DND-41 (cell line): ENCODE measurements at regions not wholly inside any gene's neighbourhood (a gene's known extent, or its start where the extent isn't known, plus 50 kb on each side); places are given as distances from the start of the nearest gene placed in this dataset.

ENCODE experiments used
- ATAC-seq: fragments of 200-7000 bp; cut with Tn5 transposase; 3 replicates; pipeline ENCODE4 v1.9.1; 2021; ENCODE audit warnings: low read depth; ENCODE audit not compliant: insufficient read depth
- DNase-seq: peaks from one replicate; pipeline ENCODE4 v3.0.0-alpha.2; 2020
- H2AFZ ChIP-seq: 2 replicates; pipeline ENCODE4 v1.6.0; 2012; ENCODE audit warnings: low read depth, low read length
- H3K27ac ChIP-seq: 2 replicates; pipeline ENCODE4 v1.5.1; 2012; ENCODE audit warnings: low read length, inconsistent platforms
- H3K27me3 ChIP-seq: fragments of 200-600 bp; sonication (generic); 2 replicates; pipeline ENCODE4 v1.6.0; 2012; ENCODE audit warnings: low read length, mild to moderate bottlenecking, inconsistent platforms; ENCODE audit not compliant: insufficient read depth, poor library complexity
- H3K36me3 ChIP-seq: 2 replicates; pipeline ENCODE4 v1.5.1; 2012; ENCODE audit warnings: low read length, inconsistent platforms; ENCODE audit not compliant: insufficient read depth
- H3K4me1 ChIP-seq: 2 replicates; pipeline ENCODE4 v1.5.1; 2012; ENCODE audit warnings: mild to moderate bottlenecking, low read length; ENCODE audit not compliant: insufficient read depth
- H3K4me2 ChIP-seq: 2 replicates; pipeline ENCODE4 v1.6.0; 2012; ENCODE audit warnings: mild to moderate bottlenecking, moderate library complexity, low read length, inconsistent platforms; ENCODE audit not compliant: insufficient read depth
- H3K4me3 ChIP-seq, 2 experiments: fragments of 200-600 bp in 1 of 2; shearing (Covaris generic) in 1 of 2; 2 replicates each; pipeline ENCODE4 v1.5.1; 2012 to 2016; ENCODE audit warnings: inconsistent platforms in 2 of 2, low read length in 2 of 2, mild to moderate bottlenecking in 2 of 2, low read depth in 1 of 2, moderate library complexity in 1 of 2
- H3K79me2 ChIP-seq: 2 replicates; pipeline ENCODE4 v1.6.0; 2012; ENCODE audit warnings: low read length, inconsistent platforms; ENCODE audit not compliant: insufficient read depth
- H3K9ac ChIP-seq: 2 replicates; pipeline ENCODE4 v1.6.0; 2012; ENCODE audit warnings: low read depth, mild to moderate bottlenecking, inconsistent platforms, low read length, moderate library complexity
- H3K9me3 ChIP-seq: 2 replicates; pipeline ENCODE4 v1.5.1; 2012; ENCODE audit warnings: low read length, moderate library complexity, mild to moderate bottlenecking, inconsistent platforms; ENCODE audit not compliant: insufficient read depth, severe bottlenecking
- H4K20me1 ChIP-seq: 2 replicates; pipeline ENCODE4 v1.6.0; 2012; ENCODE audit warnings: low read length; ENCODE audit not compliant: insufficient read depth
- CTCF ChIP-seq: IDR thresholded peaks from 2 replicates; pipeline ENCODE4 v1.5.1; 2012; ENCODE audit warnings: borderline replicate concordance, low read length, moderate library complexity, mild to moderate bottlenecking; ENCODE audit not compliant: poor library complexity, severe bottlenecking; ENCODE audit errors: extremely low read depth
- EZH2 ChIP-seq: IDR thresholded peaks from 3 replicates; pipeline ENCODE4 v1.6.1; 2012; ENCODE audit warnings: borderline replicate concordance, low read depth, mild to moderate bottlenecking, moderate library complexity, low read length, inconsistent platforms; ENCODE audit not compliant: severe bottlenecking

DNA sequence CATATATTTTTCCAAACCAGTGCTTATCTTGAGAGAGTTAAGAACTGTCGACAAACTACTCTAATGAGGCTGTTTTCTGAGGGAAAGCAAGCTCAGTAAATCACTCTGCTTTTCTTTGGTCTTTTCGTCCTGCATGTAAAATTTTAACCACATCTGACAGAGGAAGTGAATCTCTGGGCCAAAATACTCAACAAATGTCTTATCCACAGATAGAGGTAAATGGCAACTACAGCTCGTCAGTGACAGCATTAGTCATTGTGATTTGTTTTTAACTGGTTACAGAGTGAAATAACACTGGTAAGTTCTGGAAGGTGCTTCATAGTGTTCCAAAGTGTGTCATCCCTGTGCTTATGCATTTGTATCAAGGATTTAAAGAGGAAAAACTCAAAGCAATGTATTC lies 82.6 kb upstream of the SLC8A1 start:
- no peaks in the 10 kb centered on the region for H3K9me3 ChIP-seq
- H2AFZ ChIP-seq = peak overlapping the region; percentile 11; the same call in 1 of the 2 replicates
- TF ChIP-seq EZH2 = no peak
- TF ChIP-seq CTCF = no peak
- H4K20me1 ChIP-seq = no peaks in the 10 kb centered on the region
- no peak overlapping the region for H3K9ac ChIP-seq
- ATAC-seq = peak; percentile 80
- H3K4me2 ChIP-seq = no peak overlapping the region
- no peak for DNase-seq
- H3K4me1 ChIP-seq = peaks cover 13% of the 10 kb centered on the region
- no peak overlapping the region for H3K27ac ChIP-seq
- H3K4me3 ChIP-seq = no peak overlapping the region
- no peaks in the 10 kb centered on the region for H3K36me3 ChIP-seq
- H3K27me3 ChIP-seq = no peaks in the 10 kb centered on the region
- H3K79me2 ChIP-seq = no peaks in the 10 kb centered on the region

DNA sequence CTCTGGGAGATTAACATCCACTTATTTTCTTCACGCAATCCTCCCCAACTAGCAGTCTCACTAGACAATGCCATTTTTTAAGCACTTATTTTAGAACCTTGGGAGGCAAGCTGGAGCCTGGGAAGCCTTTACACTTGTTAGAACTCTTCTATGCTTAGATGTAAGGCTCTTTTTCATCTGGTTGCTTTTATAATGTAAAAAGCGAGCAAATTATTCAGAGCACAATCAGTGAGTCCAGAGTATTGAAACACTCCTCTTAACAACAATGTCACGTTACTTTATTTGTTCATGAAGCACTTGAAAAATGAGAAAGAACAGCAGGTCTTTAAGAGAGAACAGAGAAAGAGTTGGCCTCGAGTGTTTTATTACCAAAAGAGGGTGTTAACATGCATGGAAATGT lies 84.1 kb upstream of the SLC8A1 start:
- H3K27me3 ChIP-seq = no peaks in the 10 kb centered on the region
- H3K27ac ChIP-seq = no peak overlapping the region
- H4K20me1 ChIP-seq = no peaks in the 10 kb centered on the region
- no peak overlapping the region for H3K9ac ChIP-seq
- no peaks in the 10 kb centered on the region for H3K79me2 ChIP-seq
- no peak for TF ChIP-seq EZH2
- no peak for TF ChIP-seq CTCF
- no peaks in the 10 kb centered on the region for H3K36me3 ChIP-seq
- no peak overlapping the region for H3K4me2 ChIP-seq
- H2AFZ ChIP-seq = no peak overlapping the region
- no peaks in the 10 kb centered on the region for H3K9me3 ChIP-seq
- H3K4me1 ChIP-seq = peaks cover 13% of the 10 kb centered on the region
- DNase-seq = no peak
- no peak for ATAC-seq
- H3K4me3 ChIP-seq = no peak overlapping the region

- DNase-seq (no peak), ATAC-seq (no peak)
- no peak overlapping the region for H2AFZ ChIP-seq
- H3K4me2 ChIP-seq = no peak overlapping the region
- peaks cover under 1% of the 10 kb centered on the region; the same call in 1 of the 2 replicates for H3K4me1 ChIP-seq
- H3K27ac ChIP-seq = no peak overlapping the region
- no peak overlapping the region for H3K9ac ChIP-seq
- no peaks in the 10 kb centered on the region for H4K20me1 ChIP-seq
- no peaks in the 10 kb centered on the region for H3K27me3 ChIP-seq
- no peak overlapping the region for H3K4me3 ChIP-seq
- H3K9me3 ChIP-seq = no peaks in the 10 kb centered on the region
- no peaks in the 10 kb centered on the region for H3K79me2 ChIP-seq
- H3K36me3 ChIP-seq = no peaks in the 10 kb centered on the region
- TF ChIP-seq EZH2 = no peak
Observed at GRCh38 chr2:40540026-40540425, 88.1 kb upstream of the SLC8A1 start.

- H3K9me3 ChIP-seq = no peaks in the 10 kb centered on the region
- no peaks in the 10 kb centered on the region for H3K79me2 ChIP-seq
- H3K9ac ChIP-seq = no peak overlapping the region
- H3K27ac ChIP-seq = no peak overlapping the region
- no peak overlapping the region for H3K4me3 ChIP-seq
- no peak for TF ChIP-seq EZH2
- TF ChIP-seq CTCF = no peak
- H3K27me3 ChIP-seq = no peaks in the 10 kb centered on the region
- no peaks in the 10 kb centered on the region for H3K4me1 ChIP-seq
- no peaks in the 10 kb centered on the region for H4K20me1 ChIP-seq
- H3K36me3 ChIP-seq = no peaks in the 10 kb centered on the region
- no peak overlapping the region for H2AFZ ChIP-seq
- H3K4me2 ChIP-seq = no peak overlapping the region
- DNase-seq (no peak), ATAC-seq (no peak)
Observed at GRCh38 chr2:40543381-40543780, 91.5 kb upstream of the SLC8A1 start.
